ENCODE measurements at regions not wholly inside any gene's neighbourhood (a gene's known extent, or its start where the extent isn't known, plus 50 kb on each side); places are given as distances from the start of the nearest gene placed in this dataset.

GRCh38 chr2:173711816-173712215 lies 253.4 kb downstream of the SP3 start:
- DNase-seq (ENCODE audit: low spot score) (no peak), ATAC-seq (no peak)
- Mint-ChIP-seq H3K27ac (no peak overlapping the region), H3K36me3 (no peaks in the 10 kb centered on the region), H3K4me3 (no peak overlapping the region), H3K4me1 (no peaks in the 10 kb centered on the region), H3K27me3 (ENCODE audit: low read depth) (no peaks in the 10 kb centered on the region), H3K9me3 (peaks cover 2% of the 10 kb centered on the region; the same call in 1 of the 2 replicates)
- POLR2A ChIA-PET, result no interaction called here
- CTCF ChIA-PET, result no interaction called here
- TF ChIP-seq OVOL2 (CRISPR knock-in tag; IDR thresholded peaks at IDR 0.05; ENCODE audit: borderline replicate concordance), result no peak
- no peak for TF ChIP-seq GABPB1 (CRISPR knock-in tag; IDR thresholded peaks at IDR 0.05)
- TF ChIP-seq, protein P1, sequence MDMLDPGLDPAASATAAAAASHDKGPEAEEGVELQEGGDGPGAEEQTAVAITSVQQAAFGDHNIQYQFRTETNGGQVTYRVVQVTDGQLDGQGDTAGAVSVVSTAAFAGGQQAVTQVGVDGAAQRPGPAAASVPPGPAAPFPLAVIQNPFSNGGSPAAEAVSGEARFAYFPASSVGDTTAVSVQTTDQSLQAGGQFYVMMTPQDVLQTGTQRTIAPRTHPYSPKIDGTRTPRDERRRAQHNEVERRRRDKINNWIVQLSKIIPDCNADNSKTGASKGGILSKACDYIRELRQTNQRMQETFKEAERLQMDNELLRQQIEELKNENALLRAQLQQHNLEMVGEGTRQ (CRISPR knock-in tag; IDR thresholded peaks at IDR 0.05), result no peak
- TF ChIP-seq, protein P2, sequence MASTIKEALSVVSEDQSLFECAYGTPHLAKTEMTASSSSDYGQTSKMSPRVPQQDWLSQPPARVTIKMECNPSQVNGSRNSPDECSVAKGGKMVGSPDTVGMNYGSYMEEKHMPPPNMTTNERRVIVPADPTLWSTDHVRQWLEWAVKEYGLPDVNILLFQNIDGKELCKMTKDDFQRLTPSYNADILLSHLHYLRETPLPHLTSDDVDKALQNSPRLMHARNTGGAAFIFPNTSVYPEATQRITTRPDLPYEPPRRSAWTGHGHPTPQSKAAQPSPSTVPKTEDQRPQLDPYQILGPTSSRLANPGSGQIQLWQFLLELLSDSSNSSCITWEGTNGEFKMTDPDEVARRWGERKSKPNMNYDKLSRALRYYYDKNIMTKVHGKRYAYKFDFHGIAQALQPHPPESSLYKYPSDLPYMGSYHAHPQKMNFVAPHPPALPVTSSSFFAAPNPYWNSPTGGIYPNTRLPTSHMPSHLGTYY (CRISPR knock-in tag; IDR thresholded peaks at IDR 0.05), result no peak
- no peak for TF ChIP-seq ZMAT4 (CRISPR knock-in tag; IDR thresholded peaks at IDR 0.05)
- TF ChIP-seq MAX (CRISPR knock-in tag; IDR thresholded peaks at IDR 0.05), result no peak
- TF ChIP-seq CTCF (IDR thresholded peaks at IDR 0.05), result no peak
- TF ChIP-seq ZNF219 (CRISPR knock-in tag; IDR thresholded peaks at IDR 0.05; ENCODE audit: borderline replicate concordance), result no peak
- no peak for TF ChIP-seq PRRX2 (CRISPR knock-in tag; IDR thresholded peaks at IDR 0.05)
- TF ChIP-seq NR3C1 (CRISPR knock-in tag; conservative IDR thresholded peaks at IDR 0.05; ENCODE audit: low read depth), result no peak
- no peak for TF ChIP-seq NR2C2 (CRISPR knock-in tag; IDR thresholded peaks at IDR 0.05)

DNA sequence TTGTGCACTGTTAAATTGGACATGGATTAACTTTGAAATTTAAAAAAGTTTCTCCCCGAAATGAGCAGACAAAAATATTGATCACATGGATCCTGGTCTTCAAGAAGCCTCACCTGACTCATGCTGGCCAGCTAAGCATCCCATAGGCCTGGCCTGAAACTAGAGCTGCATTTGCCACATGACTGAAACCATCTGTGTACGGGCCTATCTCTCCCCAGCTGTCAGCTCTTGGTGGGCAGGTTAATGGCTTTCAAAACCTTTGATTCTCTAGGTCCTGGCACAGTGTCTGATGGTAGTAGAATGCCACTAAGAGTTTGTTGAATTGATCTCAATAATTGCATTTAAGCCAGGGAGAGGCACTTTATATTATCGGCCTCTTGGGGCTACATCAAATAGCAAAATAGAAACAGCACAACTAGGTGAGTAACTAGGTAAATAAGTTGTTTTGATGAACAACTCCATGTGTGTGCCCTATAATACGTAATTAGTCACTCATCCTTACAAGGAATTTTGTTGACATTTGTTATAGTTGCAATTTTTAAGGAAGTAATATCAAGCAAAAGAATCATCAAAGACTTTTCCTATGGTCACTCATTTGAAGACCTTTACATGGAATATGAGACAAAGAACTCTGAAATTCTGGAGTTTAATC lies 251.1 kb downstream of the SP3 start:
- Mint-ChIP-seq H3K4me3 (no peak overlapping the region), H3K27me3 (ENCODE audit: low read depth) (no peaks in the 10 kb centered on the region; the same call in 1 of the 2 replicates), H3K27ac (no peak overlapping the region), H3K9me3 (no peaks in the 10 kb centered on the region), H3K36me3 (no peaks in the 10 kb centered on the region), H3K4me1 (no peaks in the 10 kb centered on the region)
- ChIA-PET POLR2A (no interaction called here), CTCF (no interaction called here)
- ATAC-seq, result no peak
- no peak for DNase-seq (ENCODE audit: low spot score)
- no peak for TF ChIP-seq MAX (CRISPR knock-in tag; IDR thresholded peaks at IDR 0.05)
- TF ChIP-seq NR1H2 (CRISPR knock-in tag; IDR thresholded peaks at IDR 0.05), result no peak
- TF ChIP-seq PREB (CRISPR knock-in tag; IDR thresholded peaks at IDR 0.05; ENCODE audit: borderline replicate concordance), result no peak

DNA sequence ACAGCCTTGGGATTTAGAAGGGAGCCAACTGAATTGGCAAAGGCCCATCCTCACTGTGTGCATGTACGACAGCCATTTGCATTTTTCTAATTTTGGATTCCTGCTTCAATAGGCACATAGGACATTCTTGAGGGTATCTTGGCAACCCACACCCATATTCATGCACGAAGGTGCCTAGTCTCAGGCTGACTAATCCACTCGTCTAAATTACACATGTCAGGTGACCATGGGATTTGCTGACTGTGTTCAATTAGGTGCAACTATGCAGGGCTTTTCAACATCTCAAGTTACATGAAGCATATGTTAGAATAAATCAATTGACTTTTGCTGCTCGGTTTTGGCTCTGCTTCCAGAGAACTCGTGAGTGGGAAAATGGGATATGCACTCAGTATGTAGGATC lies 249.7 kb downstream of the SP3 start:
- H3K27ac Mint-ChIP-seq, result no peak overlapping the region
- H3K4me3 Mint-ChIP-seq, result no peak overlapping the region
- H3K4me1 Mint-ChIP-seq, result no peaks in the 10 kb centered on the region
- ChIA-PET CTCF (no interaction called here), POLR2A (no interaction called here)
- ATAC-seq, result no peak
- H3K36me3 Mint-ChIP-seq, result no peaks in the 10 kb centered on the region
- no peak for DNase-seq (ENCODE audit: low spot score)
- H3K9me3 Mint-ChIP-seq, result no peaks in the 10 kb centered on the region
- H3K27me3 Mint-ChIP-seq (ENCODE audit: low read depth), result no peaks in the 10 kb centered on the region; the same call in 1 of the 2 replicates
- TF ChIP-seq TEAD1 (CRISPR knock-in tag; IDR thresholded peaks at IDR 0.05), result no peak
- no peak for TF ChIP-seq MAX (CRISPR knock-in tag; IDR thresholded peaks at IDR 0.05)
- TF ChIP-seq, protein P3, sequence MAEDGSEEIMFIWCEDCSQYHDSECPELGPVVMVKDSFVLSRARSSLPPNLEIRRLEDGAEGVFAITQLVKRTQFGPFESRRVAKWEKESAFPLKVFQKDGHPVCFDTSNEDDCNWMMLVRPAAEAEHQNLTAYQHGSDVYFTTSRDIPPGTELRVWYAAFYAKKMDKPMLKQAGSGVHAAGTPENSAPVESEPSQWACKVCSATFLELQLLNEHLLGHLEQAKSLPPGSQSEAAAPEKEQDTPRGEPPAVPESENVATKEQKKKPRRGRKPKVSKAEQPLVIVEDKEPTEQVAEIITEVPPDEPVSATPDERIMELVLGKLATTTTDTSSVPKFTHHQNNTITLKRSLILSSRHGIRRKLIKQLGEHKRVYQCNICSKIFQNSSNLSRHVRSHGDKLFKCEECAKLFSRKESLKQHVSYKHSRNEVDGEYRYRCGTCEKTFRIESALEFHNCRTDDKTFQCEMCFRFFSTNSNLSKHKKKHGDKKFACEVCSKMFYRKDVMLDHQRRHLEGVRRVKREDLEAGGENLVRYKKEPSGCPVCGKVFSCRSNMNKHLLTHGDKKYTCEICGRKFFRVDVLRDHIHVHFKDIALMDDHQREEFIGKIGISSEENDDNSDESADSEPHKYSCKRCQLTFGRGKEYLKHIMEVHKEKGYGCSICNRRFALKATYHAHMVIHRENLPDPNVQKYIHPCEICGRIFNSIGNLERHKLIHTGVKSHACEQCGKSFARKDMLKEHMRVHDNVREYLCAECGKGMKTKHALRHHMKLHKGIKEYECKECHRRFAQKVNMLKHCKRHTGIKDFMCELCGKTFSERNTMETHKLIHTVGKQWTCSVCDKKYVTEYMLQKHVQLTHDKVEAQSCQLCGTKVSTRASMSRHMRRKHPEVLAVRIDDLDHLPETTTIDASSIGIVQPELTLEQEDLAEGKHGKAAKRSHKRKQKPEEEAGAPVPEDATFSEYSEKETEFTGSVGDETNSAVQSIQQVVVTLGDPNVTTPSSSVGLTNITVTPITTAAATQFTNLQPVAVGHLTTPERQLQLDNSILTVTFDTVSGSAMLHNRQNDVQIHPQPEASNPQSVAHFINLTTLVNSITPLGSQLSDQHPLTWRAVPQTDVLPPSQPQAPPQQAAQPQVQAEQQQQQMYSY (CRISPR knock-in tag; IDR thresholded peaks at IDR 0.05), result no peak
- TF ChIP-seq, protein P4, sequence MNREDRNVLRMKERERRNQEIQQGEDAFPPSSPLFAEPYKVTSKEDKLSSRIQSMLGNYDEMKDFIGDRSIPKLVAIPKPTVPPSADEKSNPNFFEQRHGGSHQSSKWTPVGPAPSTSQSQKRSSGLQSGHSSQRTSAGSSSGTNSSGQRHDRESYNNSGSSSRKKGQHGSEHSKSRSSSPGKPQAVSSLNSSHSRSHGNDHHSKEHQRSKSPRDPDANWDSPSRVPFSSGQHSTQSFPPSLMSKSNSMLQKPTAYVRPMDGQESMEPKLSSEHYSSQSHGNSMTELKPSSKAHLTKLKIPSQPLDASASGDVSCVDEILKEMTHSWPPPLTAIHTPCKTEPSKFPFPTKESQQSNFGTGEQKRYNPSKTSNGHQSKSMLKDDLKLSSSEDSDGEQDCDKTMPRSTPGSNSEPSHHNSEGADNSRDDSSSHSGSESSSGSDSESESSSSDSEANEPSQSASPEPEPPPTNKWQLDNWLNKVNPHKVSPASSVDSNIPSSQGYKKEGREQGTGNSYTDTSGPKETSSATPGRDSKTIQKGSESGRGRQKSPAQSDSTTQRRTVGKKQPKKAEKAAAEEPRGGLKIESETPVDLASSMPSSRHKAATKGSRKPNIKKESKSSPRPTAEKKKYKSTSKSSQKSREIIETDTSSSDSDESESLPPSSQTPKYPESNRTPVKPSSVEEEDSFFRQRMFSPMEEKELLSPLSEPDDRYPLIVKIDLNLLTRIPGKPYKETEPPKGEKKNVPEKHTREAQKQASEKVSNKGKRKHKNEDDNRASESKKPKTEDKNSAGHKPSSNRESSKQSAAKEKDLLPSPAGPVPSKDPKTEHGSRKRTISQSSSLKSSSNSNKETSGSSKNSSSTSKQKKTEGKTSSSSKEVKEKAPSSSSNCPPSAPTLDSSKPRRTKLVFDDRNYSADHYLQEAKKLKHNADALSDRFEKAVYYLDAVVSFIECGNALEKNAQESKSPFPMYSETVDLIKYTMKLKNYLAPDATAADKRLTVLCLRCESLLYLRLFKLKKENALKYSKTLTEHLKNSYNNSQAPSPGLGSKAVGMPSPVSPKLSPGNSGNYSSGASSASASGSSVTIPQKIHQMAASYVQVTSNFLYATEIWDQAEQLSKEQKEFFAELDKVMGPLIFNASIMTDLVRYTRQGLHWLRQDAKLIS (CRISPR knock-in tag; IDR thresholded peaks at IDR 0.05; ENCODE audit: borderline replicate concordance), result no peak

All from WTC11 (cell line).